GM12878 (cell line): ENCODE measurements at regions not wholly inside any gene's neighbourhood (a gene's known extent, or its start where the extent isn't known, plus 50 kb on each side); places are given as distances from the start of the nearest gene placed in this dataset.

Experiments
- ATAC-seq: fragments of 200-7000 bp; cut with Tn5 transposase; 3 replicates; pipeline ENCODE4 v1.9.1; 2020; ENCODE audit warnings: mild to moderate bottlenecking, moderate library complexity
- BruUV-seq: library from RNA; stranded (reverse); fragments of 400-500 nt; replicated peaks from 2 replicates; lab custom pipeline; 2021; lab: Mats Ljungman, UMichigan
- CTCF ChIA-PET: fragments of 300-600 bp; sonication (Branson Sonifier 250); formaldehyde crosslinking; extraction: SDS; loops from one replicate; lab custom pipeline; 2021; ENCODE audit warnings: inconsistent platforms; lab: Yijun Ruan, JAX
- POLR2A ChIA-PET: fragments of 350-600 bp; formaldehyde crosslinking; extraction: SDS; loops from one replicate; lab custom pipeline; 2021; ENCODE audit warnings: inconsistent platforms; lab: Charles Lee
- RAD21 ChIA-PET: fragments of 300-600 bp; sonication (Branson Sonifier 250); formaldehyde crosslinking; loops from one replicate; lab custom pipeline; 2023; ENCODE audit warnings: antibody characterized with exemption; ENCODE audit not compliant: unreplicated experiment; lab: Charles Lee
- SMC1A ChIA-PET: fragments of 300-600 bp; sonication (Branson Sonifier 250); formaldehyde crosslinking; loops from one replicate; lab custom pipeline; 2023; ENCODE audit not compliant: unreplicated experiment, uncharacterized antibody; lab: Charles Lee
- DNase-seq: peaks from one replicate; pipeline ENCODE4 v3.0.0-alpha.2; 2011; ENCODE audit warnings: low read depth, low spot score
- FAIRE-seq: peaks from 3 replicates; lab custom pipeline; 2011; peaks lifted over from hg19 to GRCh38; lab: Jason Lieb, UNC
- H2AFZ ChIP-seq: 2 replicates; pipeline ENCODE4 v1.6.0; 2011; ENCODE audit warnings: low read depth, low read length, control low read depth; ENCODE audit not compliant: control insufficient read depth
- H3K27ac ChIP-seq: 2 replicates; pipeline ENCODE4 v1.5.1; 2011; ENCODE audit warnings: control low read depth; ENCODE audit not compliant: control insufficient read depth, insufficient read depth
- H3K27me3 ChIP-seq, 2 experiments: replicated peaks in 1 of 2; 2 replicates each; pipeline versions ENCODE4 v1.6.0 to v1.6.1; 2011; ENCODE audit warnings: low read length in 1 of 2; ENCODE audit not compliant: control insufficient read depth in 2 of 2, insufficient read depth in 2 of 2
- H3K36me3 ChIP-seq, 2 experiments: 2 replicates each; pipeline ENCODE4 v1.5.1; 2011; ENCODE audit warnings: low read length in 1 of 2; ENCODE audit not compliant: control insufficient read depth in 2 of 2, insufficient read depth in 2 of 2
- H3K4me1 ChIP-seq: 2 replicates; pipeline ENCODE4 v1.6.1; 2011; ENCODE audit warnings: mild to moderate bottlenecking, low read length, moderate library complexity, mixed read lengths; ENCODE audit not compliant: control insufficient read depth, insufficient read depth
- H3K4me2 ChIP-seq: 2 replicates; pipeline ENCODE4 v1.6.0; 2011; ENCODE audit warnings: control low read depth; ENCODE audit not compliant: control insufficient read depth, insufficient read depth
- H3K4me3 ChIP-seq: fragments of 200-600 bp; sonication (generic); 2 replicates; pipeline ENCODE4 v1.5.1; 2016
- H3K79me2 ChIP-seq: 2 replicates; pipeline ENCODE4 v1.6.0; 2011; ENCODE audit warnings: low read length; ENCODE audit not compliant: control insufficient read depth, insufficient read depth
- H3K9ac ChIP-seq: 2 replicates; pipeline ENCODE4 v1.8.0; 2011; ENCODE audit warnings: low read length, control low read depth, mixed read lengths; ENCODE audit not compliant: control insufficient read depth, insufficient read depth
- H3K9me3 ChIP-seq: replicated peaks from 3 replicates; pipeline ENCODE4 v1.5.1; 2011; ENCODE audit warnings: mild to moderate bottlenecking, low read length; ENCODE audit not compliant: control insufficient read depth, insufficient read depth
- H4K20me1 ChIP-seq: 2 replicates; pipeline ENCODE4 v1.6.0; 2011; ENCODE audit not compliant: control insufficient read depth, insufficient read depth
- CHD1 ChIP-seq: IDR thresholded peaks from 2 replicates; pipeline ENCODE4 v1.6.1; 2012; ENCODE audit warnings: low read depth, low read length, improper control_type of control experiment
- CTCF ChIP-seq, 3 experiments: IDR thresholded peaks in 2 of 3; conservative IDR thresholded peaks in 1 of 3; 2 replicates each; pipeline ENCODE4 v1.5.1; 2011; ENCODE audit warnings: low read depth in 3 of 3, low read length in 3 of 3, mild to moderate bottlenecking in 3 of 3, control low read depth in 2 of 3, moderate library complexity in 2 of 3, inconsistent platforms in 1 of 3, mixed read lengths in 1 of 3; ENCODE audit not compliant: control insufficient read depth in 2 of 3, insufficient read depth in 1 of 3; ENCODE audit errors: extremely low read depth in 1 of 3
- ESRRA ChIP-seq: IDR thresholded peaks from 2 replicates; pipeline ENCODE4 v1.6.1; 2012; ENCODE audit warnings: mild to moderate bottlenecking, low read length, improper control_type of control experiment
- EZH2 ChIP-seq: IDR thresholded peaks from 2 replicates; pipeline ENCODE4 v1.6.1; 2012; ENCODE audit warnings: low read depth, mild to moderate bottlenecking, control low read depth, inconsistent platforms, low read length, borderline replicate concordance; ENCODE audit not compliant: control insufficient read depth
- HDAC6 ChIP-seq: fragments of 200-600 bp; sonication (generic); IDR thresholded peaks from one replicate; pipeline ENCODE4 v1.8.0; 2017; ENCODE audit warnings: antibody characterized with exemption; ENCODE audit not compliant: unreplicated experiment
- HSF1 ChIP-seq: fragments of 150-350 bp; IDR thresholded peaks from 2 replicates; pipeline ENCODE4 v1.6.1; 2014; ENCODE audit warnings: mild to moderate bottlenecking, low read depth, low read length
- MYC ChIP-seq: IDR thresholded peaks from 2 replicates; pipeline ENCODE4 v1.6.1; 2011; ENCODE audit warnings: mild to moderate bottlenecking, low read length, moderate library complexity, inconsistent platforms; ENCODE audit not compliant: insufficient read depth, insufficient replicate concordance, insufficient read length, severe bottlenecking
- WGBS: methylation state at CpG from one replicate; pipeline ENCODE4 v1.1.6; 2016; ENCODE audit warnings: low lambda C conversion rate; ENCODE audit not compliant: insufficient replicate concordance, insufficient coverage; ENCODE audit errors: missing lambda C conversion rate; 5-methylcytosine and 5-hydroxymethylcytosine counted together
- in situ Hi-C: fragments of 300-500 bp; cut with MboI; formaldehyde crosslinking; loops from 9 replicates; pipeline ENCODE4 v1.14.3; 2018; ENCODE audit warnings: mixed read lengths
- intact Hi-C: fragments of 100-400 bp; cut with micrococcal nuclease; formaldehyde crosslinking; loops from one replicate; pipeline ENCODE4 v1.14.2; 2022; ENCODE audit not compliant: unreplicated experiment

GRCh38 chr5:104177651-104178050 lies 615.1 kb upstream of the NUDT12 start:
- Histone ChIP-seq H3K4me1 (no peaks in the 10 kb centered on the region), H3K27ac (no peak overlapping the region), H4K20me1 (no peaks in the 10 kb centered on the region), H3K27me3 (no peaks in the 10 kb centered on the region), H3K9me3 (peaks cover 1% of the 10 kb centered on the region; the same call in 2 of the 3 replicates), H3K9ac (no peak overlapping the region), H3K4me3 (no peak overlapping the region), H3K4me2 (no peak overlapping the region), H3K79me2 (no peaks in the 10 kb centered on the region), H3K36me3 (no peaks in the 10 kb centered on the region), H2AFZ (no peak overlapping the region)
- WGBS, result 21% methylated on average over 2 of the region's 2 CpGs
- POLR2A ChIA-PET, result no interaction called here
- TF ChIP-seq CHD1 (no peak), HDAC6 (no peak), MYC (no peak), EZH2 (no peak), CTCF (IDR thresholded peaks at IDR 0.05 in 2 of 3, conservative IDR thresholded peaks at IDR 0.05 in 1 of 3; ENCODE audit: control insufficient read depth in 2 of 3, extremely low read depth in 1 of 3, insufficient read depth in 1 of 3, low read depth in 3 of 3, low read length in 3 of 3) (no peak), ESRRA (no peak), HSF1 (no peak)
- in situ Hi-C loops, result no loop called here
- intact Hi-C loops, result loop anchor here (2.0 kb wide), 1 partner anchor 89 kb away; no protein-coding TSS in a partner anchor
- FAIRE-seq (no peak), DNase-seq (no peak), ATAC-seq (no peak)
- RAD21 ChIA-PET, result interaction anchor here (0.6 to 4.6 kb wide), 7 partner anchors 18 to 590 kb away, joined by 3 to 78 read pairs (median 8); no protein-coding TSS in a partner anchor
- CTCF ChIA-PET, result interaction anchor here (1.4 to 5.0 kb wide), 7 partner anchors 18 to 596 kb away, joined by 6 to 83 read pairs (median 11); no protein-coding TSS in a partner anchor
- SMC1A ChIA-PET, result interaction anchor here (0.9 to 4.7 kb wide), 9 partner anchors 9 to 590 kb away, joined by 3 to 66 read pairs (median 3); no protein-coding TSS in a partner anchor
- BruUV-seq, result no TSS peak
